Activated CD4-positive, alpha-beta T cell treated with anti-CD3 and anti-CD28 coated beads, Interleukin-2, amount 50 U/mL, for 48 hours (primary cell): ENCODE measurements at regions not wholly inside any gene's neighbourhood (a gene's known extent, or its start where the extent isn't known, plus 50 kb on each side); places are given as distances from the start of the nearest gene placed in this dataset.

ENCODE experiments used
- DNase-seq, 2 experiments: peaks; one replicate each; pipeline ENCODE4 v3.0.0-alpha.2; 2020

- DNase-seq = no peak
These were observed 237.3 kb upstream of the TNRC6C start for GRCh38 chr17:77720946-77721845.

GRCh38 chr17:77721846-77722160 is 236.7 kb upstream of the TNRC6C start:
- no peak for DNase-seq

- no peak for DNase-seq
These were observed 236.1 kb upstream of the TNRC6C start for GRCh38 chr17:77722366-77722765.

- DNase-seq = no peak
These were observed 235.2 kb upstream of the TNRC6C start for GRCh38 chr17:77723071-77723908.

- no peak for DNase-seq
These were observed 234.3 kb upstream of the TNRC6C start for GRCh38 chr17:77723909-77724875.

- DNase-seq = no peak
These were observed 233.5 kb upstream of the TNRC6C start for GRCh38 chr17:77724876-77725615.

GRCh38 chr17:77725846-77726245 is 232.7 kb upstream of the TNRC6C start:
- DNase-seq = no peak

GRCh38 chr17:77726549-77727006 is 231.9 kb upstream of the TNRC6C start:
- DNase-seq = no peak

- no peak for DNase-seq
These were observed 231.4 kb upstream of the TNRC6C start for GRCh38 chr17:77727037-77727615.

- DNase-seq = no peak
These were observed 230.1 kb upstream of the TNRC6C start for GRCh38 chr17:77728474-77728795.

GRCh38 chr17:77728871-77729270 is 229.6 kb upstream of the TNRC6C start:
- DNase-seq = no peak

- DNase-seq = no peak
These were observed 228.9 kb upstream of the TNRC6C start for GRCh38 chr17:77729587-77729986.

- no peak for DNase-seq
These were observed 228.1 kb upstream of the TNRC6C start for GRCh38 chr17:77730376-77730775.

GRCh38 chr17:77733576-77734296 is 224.8 kb upstream of the TNRC6C start:
- no peak for DNase-seq

- no peak for DNase-seq
These were observed 224.0 kb upstream of the TNRC6C start for GRCh38 chr17:77734371-77735080.

GRCh38 chr17:77735081-77735565 is 223.4 kb upstream of the TNRC6C start:
- no peak for DNase-seq

- no peak for DNase-seq
These were observed 222.8 kb upstream of the TNRC6C start for GRCh38 chr17:77735566-77736198.

- DNase-seq = no peak
These were observed 222.3 kb upstream of the TNRC6C start for GRCh38 chr17:77736199-77736585.

- DNase-seq = no peak
These were observed 221.8 kb upstream of the TNRC6C start for GRCh38 chr17:77736721-77737120.
